ENCODE measurements at regions not wholly inside any gene's neighbourhood (a gene's known extent, or its start where the extent isn't known, plus 50 kb on each side); places are given as distances from the start of the nearest gene placed in this dataset.
"Not testable (repeated sequence)": the region's sequence is repeated elsewhere in the genome, so short reads cannot be mapped to it uniquely, and the experiment has no call there.

GRCh38 chr7:79997345-79997744 is 137.3 kb upstream of the GNAI1 start:
- H3K4me1 ChIP-seq (ENCODE audit: insufficient read depth, low read length, poor library complexity, severe bottlenecking), result no peaks in the 10 kb centered on the region
- TF ChIP-seq EZH2phosphoT487 (IDR thresholded peaks at IDR 0.05; ENCODE audit: borderline replicate concordance), result no peak
- no peak for TF ChIP-seq CTCF (conservative IDR thresholded peaks at IDR 0.05; ENCODE audit: low read length)
- no peaks in the 10 kb centered on the region for H4K20me1 ChIP-seq (ENCODE audit: insufficient read depth, low read length, poor library complexity, severe bottlenecking)
- H3K79me2 ChIP-seq (ENCODE audit: insufficient read depth, low read length), result no peaks in the 10 kb centered on the region
- no peaks in the 10 kb centered on the region for H3K27me3 ChIP-seq (ENCODE audit: insufficient read depth, low read length, poor library complexity, severe bottlenecking)
- H3K36me3 ChIP-seq (ENCODE audit: insufficient read depth, low read length), result no peaks in the 10 kb centered on the region
- H3K9me3 ChIP-seq (ENCODE audit: insufficient read depth, low read depth, low read length), result peaks cover 2% of the 10 kb centered on the region; the same call in 1 of the 2 replicates
- no peak overlapping the region for H2AFZ ChIP-seq (ENCODE audit: low read length)
- no peak overlapping the region for H3K4me3 ChIP-seq (ENCODE audit: low read length, poor library complexity, severe bottlenecking)
- no peak overlapping the region for H3K4me2 ChIP-seq (ENCODE audit: low read depth, low read length, poor library complexity, severe bottlenecking)
- no peak overlapping the region for H3K9ac ChIP-seq (ENCODE audit: low read depth, low read length, poor library complexity, severe bottlenecking)
- no peaks in the 10 kb centered on the region for H3K9me2 ChIP-seq (replicated peaks; ENCODE audit: low read depth, low read length)
- no peaks in the 10 kb centered on the region for H3F3A ChIP-seq (ENCODE audit: low read depth)

GRCh38 chr7:79995741-79996140 is 138.9 kb upstream of the GNAI1 start:
- H3K27me3 ChIP-seq (ENCODE audit: insufficient read depth, low read length, poor library complexity, severe bottlenecking); H3K79me2 ChIP-seq (ENCODE audit: insufficient read depth, low read length); H3K36me3 ChIP-seq (ENCODE audit: insufficient read depth, low read length); H3F3A ChIP-seq (ENCODE audit: low read depth); H3K9ac ChIP-seq (ENCODE audit: low read depth, low read length, poor library complexity, severe bottlenecking); H2AFZ ChIP-seq (ENCODE audit: low read length); H3K4me1 ChIP-seq (ENCODE audit: insufficient read depth, low read length, poor library complexity, severe bottlenecking); H3K9me3 ChIP-seq (ENCODE audit: insufficient read depth, low read depth, low read length); H3K4me3 ChIP-seq (ENCODE audit: low read length, poor library complexity, severe bottlenecking); H3K9me2 ChIP-seq (replicated peaks; ENCODE audit: low read depth, low read length); H3K4me2 ChIP-seq (ENCODE audit: low read depth, low read length, poor library complexity, severe bottlenecking); H4K20me1 ChIP-seq (ENCODE audit: insufficient read depth, low read length, poor library complexity, severe bottlenecking): not testable (repeated sequence)

- Histone ChIP-seq H4K20me1 (ENCODE audit: insufficient read depth, low read length, poor library complexity, severe bottlenecking) (no peaks in the 10 kb centered on the region), H3F3A (ENCODE audit: low read depth) (no peaks in the 10 kb centered on the region), H3K4me2 (ENCODE audit: low read depth, low read length, poor library complexity, severe bottlenecking) (no peak overlapping the region), H3K4me3 (ENCODE audit: low read length, poor library complexity, severe bottlenecking) (no peak overlapping the region), H3K79me2 (ENCODE audit: insufficient read depth, low read length) (no peaks in the 10 kb centered on the region), H3K27me3 (ENCODE audit: insufficient read depth, low read length, poor library complexity, severe bottlenecking) (no peaks in the 10 kb centered on the region), H3K36me3 (ENCODE audit: insufficient read depth, low read length) (no peaks in the 10 kb centered on the region), H3K9me2 (replicated peaks; ENCODE audit: low read depth, low read length) (no peaks in the 10 kb centered on the region), H3K9me3 (ENCODE audit: insufficient read depth, low read depth, low read length) (no peaks in the 10 kb centered on the region), H2AFZ (ENCODE audit: low read length) (no peak overlapping the region), H3K4me1 (ENCODE audit: insufficient read depth, low read length, poor library complexity, severe bottlenecking) (peaks cover 13% of the 10 kb centered on the region), H3K9ac (ENCODE audit: low read depth, low read length, poor library complexity, severe bottlenecking) (no peak overlapping the region)
- TF ChIP-seq CTCF (conservative IDR thresholded peaks at IDR 0.05; ENCODE audit: low read length) (no peak), EZH2phosphoT487 (IDR thresholded peaks at IDR 0.05; ENCODE audit: borderline replicate concordance) (no peak)
These were observed 146.0 kb upstream of the GNAI1 start for GRCh38 chr7:79988653-79989052.

- TF ChIP-seq CTCF (conservative IDR thresholded peaks at IDR 0.05; ENCODE audit: low read length), result no peak
- H4K20me1 ChIP-seq (ENCODE audit: insufficient read depth, low read length, poor library complexity, severe bottlenecking), result no peaks in the 10 kb centered on the region
- H3K4me3 ChIP-seq (ENCODE audit: low read length, poor library complexity, severe bottlenecking), result no peak overlapping the region
- H3K9ac ChIP-seq (ENCODE audit: low read depth, low read length, poor library complexity, severe bottlenecking), result no peak overlapping the region
- H3K36me3 ChIP-seq (ENCODE audit: insufficient read depth, low read length), result no peaks in the 10 kb centered on the region
- H3K27me3 ChIP-seq (ENCODE audit: insufficient read depth, low read length, poor library complexity, severe bottlenecking), result no peaks in the 10 kb centered on the region
- H2AFZ ChIP-seq (ENCODE audit: low read length), result 0 out of 2 replicates have a peak overlapping the region, but pooled peaks have one; percentile 43
- H3K4me1 ChIP-seq (ENCODE audit: insufficient read depth, low read length, poor library complexity, severe bottlenecking), result peaks cover 6% of the 10 kb centered on the region
- no peak overlapping the region for H3K4me2 ChIP-seq (ENCODE audit: low read depth, low read length, poor library complexity, severe bottlenecking)
- H3K9me3 ChIP-seq (ENCODE audit: insufficient read depth, low read depth, low read length), result no peaks in the 10 kb centered on the region
- no peaks in the 10 kb centered on the region for H3F3A ChIP-seq (ENCODE audit: low read depth)
- H3K79me2 ChIP-seq (ENCODE audit: insufficient read depth, low read length), result no peaks in the 10 kb centered on the region
- no peaks in the 10 kb centered on the region for H3K9me2 ChIP-seq (replicated peaks; ENCODE audit: low read depth, low read length)
These were observed 150.4 kb upstream of the GNAI1 start for GRCh38 chr7:79984210-79984609.
